Effector CD4-positive, alpha-beta T cell (primary cell): ENCODE measurements at regions not wholly inside any gene's neighbourhood (a gene's known extent, or its start where the extent isn't known, plus 50 kb on each side); places are given as distances from the start of the nearest gene placed in this dataset.

Experiments used
- DNase-seq: peaks from one replicate; pipeline ENCODE4 v3.0.0-alpha.2; 2020

- no peak for DNase-seq
These were observed 316.0 kb upstream of the CBLB start for GRCh38 chr3:106184540-106185457.

DNA sequence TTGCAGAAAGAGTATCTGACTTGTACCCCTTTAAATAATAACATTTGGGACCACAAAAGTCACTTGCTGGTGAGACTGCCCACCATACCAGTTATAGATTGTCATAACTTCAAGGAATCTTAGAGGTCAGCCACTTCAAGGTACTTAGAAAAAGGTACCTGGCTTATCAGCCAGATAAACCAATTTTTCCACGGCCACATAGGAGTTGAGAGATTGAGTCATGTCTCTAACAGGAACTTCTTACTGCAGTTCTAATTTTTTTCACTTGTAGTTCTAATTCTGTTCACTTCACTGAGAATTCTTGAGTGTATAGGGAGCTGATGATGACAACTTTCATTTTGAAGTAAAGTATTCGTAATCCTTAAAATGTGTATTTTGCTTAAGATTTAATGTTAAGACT is 317.1 kb upstream of the CBLB start:
- DNase-seq = no peak

DNA sequence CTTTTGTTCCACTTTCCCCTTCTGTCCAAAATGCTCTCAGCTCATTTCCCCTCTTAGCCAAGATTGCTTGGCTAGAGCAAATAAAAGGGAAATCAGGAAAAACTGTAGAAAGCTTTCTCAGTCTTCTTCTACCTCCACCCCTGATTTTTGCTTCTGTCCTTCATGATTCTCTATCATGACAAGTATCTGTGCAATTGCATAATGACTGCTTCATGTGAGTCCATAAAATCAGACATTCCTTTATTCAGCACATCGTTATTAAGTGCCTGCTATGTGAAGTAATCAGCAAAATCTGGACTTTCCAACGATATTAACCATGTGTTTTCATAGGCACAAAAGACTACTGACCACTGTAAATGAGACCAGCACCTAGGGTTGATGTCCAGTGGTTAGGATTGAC is 321.5 kb upstream of the CBLB start:
- DNase-seq = no peak

- no peak for DNase-seq
These were observed 322.4 kb upstream of the CBLB start for GRCh38 chr3:106191211-106191610.

GRCh38 chr3:106191913-106192312 is 323.1 kb upstream of the CBLB start:
- no peak for DNase-seq

GRCh38 chr3:106193876-106194275 is 325.1 kb upstream of the CBLB start:
- no peak for DNase-seq

- DNase-seq = no peak
These were observed 325.9 kb upstream of the CBLB start for GRCh38 chr3:106194726-106195125.

- no peak for DNase-seq
These were observed 328.9 kb upstream of the CBLB start for GRCh38 chr3:106197532-106198194.

GRCh38 chr3:106204160-106204868 is 335.5 kb upstream of the CBLB start:
- DNase-seq = no peak

DNA sequence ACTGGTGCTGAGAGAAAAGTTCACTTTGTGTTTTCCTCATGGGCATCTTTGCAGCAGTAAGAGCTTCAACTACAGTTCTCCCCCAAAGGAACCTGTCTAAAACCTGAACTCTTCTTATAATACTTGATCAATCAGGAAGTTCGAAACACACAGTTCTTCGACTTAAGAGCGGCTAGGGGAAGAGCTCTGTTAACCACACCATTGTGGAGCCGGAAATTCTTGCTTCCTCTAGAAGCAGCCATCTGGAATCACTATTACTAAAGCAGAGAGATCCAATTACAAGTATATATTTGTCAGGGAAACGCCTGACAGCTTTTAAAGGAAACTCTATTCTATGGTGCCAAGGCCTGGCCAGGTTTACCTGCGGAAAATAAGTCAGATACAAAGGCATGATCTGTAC is 337.3 kb upstream of the CBLB start:
- no peak for DNase-seq

DNA sequence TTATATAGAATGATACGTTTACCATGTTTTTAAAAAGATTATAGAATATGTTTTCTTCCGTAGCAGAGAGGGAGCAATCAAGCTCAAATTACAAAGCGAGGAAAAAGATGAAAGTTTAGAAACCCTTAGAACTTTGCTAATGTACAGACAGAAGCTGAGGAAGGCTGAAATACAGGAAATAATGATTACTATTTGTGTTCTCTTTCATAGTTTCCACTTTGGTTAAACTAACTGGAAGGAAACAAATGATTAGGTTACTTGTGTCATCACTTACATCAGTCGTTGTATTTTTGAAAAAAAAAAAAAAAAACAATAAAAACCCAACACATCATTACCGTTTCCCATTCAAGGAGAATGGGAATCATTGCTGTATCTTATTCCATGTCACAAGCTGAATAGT is 337.8 kb upstream of the CBLB start:
- DNase-seq = no peak

- no peak for DNase-seq
These were observed 339.4 kb upstream of the CBLB start for GRCh38 chr3:106208251-106208650.

DNA sequence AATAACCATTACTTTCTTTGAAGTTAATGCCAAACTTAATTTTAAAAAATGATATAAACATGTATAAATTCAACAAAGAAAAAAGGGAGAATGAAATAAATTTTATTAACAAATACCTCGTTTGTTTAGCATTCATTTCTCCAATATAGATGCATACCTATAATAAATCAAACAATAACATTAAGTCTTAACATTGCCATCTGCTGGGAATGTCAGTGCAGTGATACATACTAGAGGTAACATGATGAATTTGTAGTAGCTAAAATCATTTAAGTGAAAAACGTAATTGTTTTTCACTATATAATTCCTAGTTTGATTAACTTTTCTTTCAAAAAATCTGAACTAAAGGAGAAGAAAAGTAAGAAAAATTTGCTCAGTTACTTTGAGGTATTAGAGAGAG is 340.2 kb upstream of the CBLB start:
- DNase-seq = no peak

- DNase-seq = no peak
These were observed 340.7 kb upstream of the CBLB start for GRCh38 chr3:106209482-106209881.

DNA sequence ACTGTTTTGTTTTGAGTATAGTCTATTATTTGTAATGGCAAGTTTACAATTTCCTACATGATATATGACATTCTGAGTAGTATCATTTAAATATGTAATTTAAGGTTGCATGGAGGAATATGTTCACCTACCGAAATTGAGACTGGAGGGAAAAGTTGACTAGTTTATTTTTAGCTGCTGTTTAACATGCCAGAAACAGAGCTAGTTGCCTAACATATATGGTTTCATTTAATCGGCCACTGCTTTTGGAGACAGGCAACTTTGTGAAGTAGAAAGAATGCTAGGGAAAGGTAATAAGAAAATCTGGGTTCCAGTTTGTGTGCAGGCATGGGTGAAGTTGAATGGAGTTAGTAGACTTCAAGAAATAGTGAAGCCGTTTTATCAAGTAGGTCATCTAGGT is 342.1 kb upstream of the CBLB start:
- DNase-seq = no peak

DNA sequence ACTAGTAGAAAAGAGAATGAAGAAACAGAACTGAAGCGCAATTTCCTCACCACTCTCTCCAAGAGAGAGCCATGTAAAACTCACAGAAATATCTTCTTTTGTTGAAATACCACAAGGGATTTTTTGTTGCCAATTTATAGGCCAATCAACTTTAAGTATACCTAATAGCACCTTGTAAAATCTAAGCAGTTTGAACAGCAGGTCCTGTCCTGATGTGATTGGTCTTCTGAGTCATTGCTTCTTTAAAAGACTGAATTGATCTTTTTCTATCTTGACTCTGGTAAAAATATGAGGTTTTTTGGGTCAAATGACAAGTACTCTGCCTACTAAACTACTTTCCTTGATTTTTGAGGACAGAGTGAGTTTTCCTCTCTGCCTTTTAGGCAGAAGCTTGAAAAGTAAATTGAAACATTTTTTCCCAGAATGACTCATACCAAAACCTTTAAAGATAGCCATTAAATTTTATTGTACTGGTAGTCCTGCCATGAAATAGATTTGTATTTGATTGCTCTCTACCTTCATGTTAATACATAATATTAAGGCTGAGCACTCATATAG is 343.9 kb upstream of the CBLB start:
- DNase-seq = no peak

GRCh38 chr3:106213954-106214353 is 345.1 kb upstream of the CBLB start:
- DNase-seq = no peak

GRCh38 chr3:106214641-106215040 is 345.8 kb upstream of the CBLB start:
- no peak for DNase-seq

DNA sequence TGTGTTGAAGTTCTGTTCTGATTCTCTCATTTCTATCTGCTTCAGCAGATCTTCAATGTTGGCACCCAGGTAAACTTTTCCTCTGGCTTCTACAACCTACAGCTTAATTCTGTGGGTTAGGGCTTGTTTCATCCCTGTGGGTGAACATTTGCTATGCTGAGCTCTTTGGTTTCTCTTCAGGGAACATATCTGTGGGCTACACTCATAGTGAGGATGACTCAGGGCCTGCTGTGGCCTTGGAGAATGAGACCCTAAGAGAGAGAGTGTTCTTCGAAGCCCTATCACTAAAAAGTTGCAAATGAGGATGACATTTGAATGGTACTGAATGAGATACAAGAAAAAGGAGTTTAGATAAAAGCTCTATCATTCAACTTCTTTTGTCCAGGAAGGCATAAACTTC is 346.2 kb upstream of the CBLB start:
- no peak for DNase-seq

GRCh38 chr3:106217745-106218144 is 348.9 kb upstream of the CBLB start:
- DNase-seq = no peak

GRCh38 chr3:106227068-106227467 is 358.3 kb upstream of the CBLB start:
- no peak for DNase-seq

GRCh38 chr3:106228271-106228670 is 359.5 kb upstream of the CBLB start:
- DNase-seq = no peak

DNA sequence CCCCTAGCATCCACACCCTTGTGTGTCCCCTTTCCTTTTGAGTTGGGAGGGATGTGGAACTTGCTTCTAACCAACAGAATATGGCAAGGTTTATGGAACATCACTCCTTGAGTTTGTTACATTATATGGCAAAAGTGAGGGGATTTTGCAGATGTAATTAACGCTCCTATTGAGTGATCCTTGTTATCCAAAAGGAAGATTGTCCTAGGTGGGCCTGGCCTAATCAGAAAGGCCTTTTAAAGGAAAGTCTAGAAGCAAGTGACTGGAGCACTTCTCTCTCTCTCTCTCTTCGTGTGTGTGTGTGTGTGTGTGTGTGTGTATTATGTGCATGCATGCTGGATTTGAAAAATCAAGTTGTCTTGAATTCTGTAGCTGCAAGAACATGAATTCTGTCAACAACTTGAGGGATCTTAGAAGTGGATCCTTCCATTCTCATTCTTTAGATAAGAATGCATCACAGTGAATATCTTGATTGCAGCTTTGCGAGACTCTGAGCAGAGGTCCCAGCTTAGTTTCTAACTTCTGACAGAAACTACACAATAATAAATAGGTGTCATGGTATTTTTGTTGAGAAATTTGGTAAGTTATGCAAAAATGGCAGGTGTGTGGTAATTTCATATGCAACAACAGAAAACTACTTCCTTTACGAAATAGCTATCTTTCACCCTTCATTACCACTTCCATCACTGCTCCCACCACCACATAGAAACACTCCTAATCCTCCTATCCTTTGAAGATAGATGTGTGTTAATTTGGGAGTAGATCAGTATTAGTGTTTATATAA is 360.9 kb upstream of the CBLB start:
- no peak for DNase-seq
